ENCODE measurements at regions not wholly inside any gene's neighbourhood (a gene's known extent, or its start where the extent isn't known, plus 50 kb on each side); places are given as distances from the start of the nearest gene placed in this dataset.

DNA sequence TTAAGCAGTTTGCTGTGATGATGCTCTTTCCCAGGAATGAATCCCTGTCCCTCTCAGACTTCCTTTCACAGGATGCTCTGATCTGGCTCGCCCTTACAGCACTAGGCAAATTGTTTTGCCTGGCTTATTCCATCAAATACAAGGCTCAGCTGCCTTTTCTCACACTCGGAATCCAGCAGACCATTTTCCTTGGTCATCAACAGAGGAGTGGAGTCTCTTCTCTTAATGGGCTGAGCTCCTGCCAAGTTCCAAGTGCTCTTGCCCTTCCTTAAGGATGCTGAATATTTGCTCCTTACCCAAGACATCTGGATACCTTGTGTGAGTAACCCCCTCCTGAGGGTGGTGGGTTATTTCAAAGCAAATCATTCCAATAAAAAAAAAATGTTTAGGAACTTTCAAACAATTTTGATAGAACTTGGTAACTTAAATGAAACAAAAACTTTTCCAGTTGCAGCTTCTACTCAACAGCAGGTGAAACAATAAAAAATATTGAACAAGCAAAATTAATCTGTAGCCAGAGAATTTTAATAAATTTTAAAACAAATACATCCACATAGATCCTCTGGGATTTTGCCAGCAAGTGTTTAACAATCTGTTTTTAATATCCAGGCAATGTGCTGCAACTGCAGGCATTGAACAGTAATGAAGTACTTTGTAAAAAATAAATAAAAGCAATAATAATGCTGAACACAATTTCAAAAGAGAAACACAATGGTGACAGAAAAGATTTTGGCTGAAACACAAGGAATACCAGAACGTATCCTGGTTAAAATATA, 264.0 kb upstream of the FAR2 start:
- DNase-seq, result no peak

DNA sequence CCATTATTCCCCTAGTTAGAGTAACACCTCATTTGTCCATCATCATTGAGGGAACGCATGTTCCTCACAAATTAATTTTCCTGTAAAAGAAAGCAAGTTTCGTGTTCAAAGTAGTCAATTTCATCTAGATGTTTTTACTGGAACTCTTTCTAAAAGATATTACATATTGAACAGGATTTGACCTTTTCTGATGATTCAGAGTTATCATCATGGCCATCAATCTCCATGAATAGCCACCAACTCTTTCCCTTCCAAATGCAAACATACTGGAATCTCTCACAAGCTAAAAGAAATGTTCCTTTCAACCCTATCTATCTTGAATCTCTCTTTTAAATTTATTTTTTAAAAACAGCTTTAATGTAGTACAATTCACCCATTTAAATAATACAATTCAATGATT, 263.1 kb upstream of the FAR2 start:
- DNase-seq, result no peak

DNA sequence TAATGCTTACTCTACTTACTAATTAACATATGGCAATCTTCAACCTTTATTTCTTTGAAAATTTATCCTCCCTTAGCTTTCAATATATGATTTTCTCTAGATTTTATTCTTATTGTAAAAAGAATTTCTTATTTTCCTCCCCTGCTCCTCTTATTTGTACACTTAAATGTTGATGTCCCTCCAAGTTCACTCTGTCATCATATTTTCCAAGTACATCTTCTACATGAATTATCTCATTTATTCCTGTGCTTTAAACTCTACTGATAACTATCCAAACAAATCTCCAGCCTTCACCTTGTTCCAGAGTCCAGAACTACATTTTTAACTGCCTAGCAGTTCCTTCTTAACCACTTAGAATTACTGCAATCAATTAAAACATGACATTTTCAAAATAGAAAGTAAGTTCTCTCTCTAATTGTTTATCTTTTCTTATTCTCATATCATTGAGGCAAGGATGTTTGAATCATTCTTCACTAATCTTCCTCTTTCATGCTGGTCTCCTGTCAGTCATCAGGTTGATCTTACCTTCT, 261.6 kb upstream of the FAR2 start:
- DNase-seq, result no peak

DNA sequence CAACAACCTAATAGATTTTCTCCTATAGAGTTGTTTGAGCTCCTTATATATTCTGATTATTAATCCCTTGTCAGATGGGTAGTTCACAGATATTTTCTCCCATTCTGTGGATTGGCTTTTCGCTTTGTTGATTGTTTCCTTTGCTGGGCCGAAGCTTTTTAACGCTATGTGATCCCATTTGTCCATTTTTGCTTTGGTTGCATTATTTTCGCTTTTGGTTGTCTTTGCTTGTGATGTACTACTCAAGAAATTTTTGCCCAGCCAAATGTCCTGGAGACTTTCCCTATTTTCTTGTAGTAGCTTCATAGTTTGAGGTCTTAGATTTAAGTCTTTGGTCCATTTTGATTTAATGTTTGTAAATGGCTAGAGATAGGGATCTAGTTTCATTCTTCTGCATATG, 258.4 kb upstream of the FAR2 start:
- no peak for DNase-seq

DNA sequence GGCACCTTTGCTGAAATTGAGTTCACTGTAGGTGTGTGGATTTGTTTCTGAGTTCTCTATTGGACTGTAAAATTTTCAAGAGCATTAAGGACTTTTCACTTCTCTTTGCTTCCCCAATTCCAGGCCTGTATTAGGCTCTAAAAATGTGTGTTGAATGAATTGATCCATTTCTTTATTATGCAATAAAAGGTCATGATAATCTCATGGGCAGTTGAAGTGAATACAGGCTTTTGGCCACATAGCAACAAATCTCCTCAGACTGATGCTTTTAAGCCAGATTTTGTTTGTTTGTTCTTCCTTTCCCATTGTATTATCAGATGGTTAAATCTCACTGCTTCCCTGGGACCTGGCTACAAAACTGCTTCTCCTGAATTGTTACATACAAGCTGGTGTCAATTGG, 258.0 kb upstream of the FAR2 start:
- no peak for DNase-seq

DNA sequence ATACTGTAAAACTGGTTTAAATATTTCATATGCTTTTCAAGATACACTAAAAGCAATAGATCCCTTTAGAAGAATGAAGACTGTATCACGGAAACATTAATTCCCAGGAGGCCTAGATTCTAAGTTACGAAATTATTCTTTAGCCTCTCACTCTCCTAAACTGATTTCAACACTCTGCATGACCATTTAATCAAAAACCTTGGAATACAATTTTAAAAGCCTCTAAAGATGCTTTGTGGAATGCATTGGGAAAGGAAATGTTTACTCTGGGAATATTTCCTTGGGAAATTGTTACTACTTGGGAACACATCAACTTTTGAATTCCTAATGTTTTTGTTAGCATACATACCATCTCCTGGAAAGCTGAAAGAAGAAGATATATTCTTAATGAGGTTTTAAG, 255.7 kb upstream of the FAR2 start:
- no peak for DNase-seq

DNA sequence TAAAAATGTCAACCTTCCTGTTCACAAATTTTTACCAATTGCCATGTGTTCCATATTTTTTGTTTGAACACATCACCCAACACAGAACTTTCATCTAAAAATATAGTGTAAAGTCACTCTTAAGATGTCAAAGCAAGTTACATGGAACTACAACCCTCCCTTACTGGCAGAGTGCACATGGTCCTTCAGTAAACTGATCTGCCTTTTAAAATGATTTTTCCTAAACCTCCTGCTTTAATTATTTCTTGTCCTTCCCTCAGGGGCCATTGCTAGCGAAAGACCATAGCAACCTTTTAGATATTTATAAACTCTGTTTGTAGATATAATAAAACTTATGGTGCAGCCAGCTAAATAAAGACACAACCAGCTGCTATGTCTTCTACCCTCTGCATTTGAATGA, 255.2 kb upstream of the FAR2 start:
- DNase-seq, result no peak

DNA sequence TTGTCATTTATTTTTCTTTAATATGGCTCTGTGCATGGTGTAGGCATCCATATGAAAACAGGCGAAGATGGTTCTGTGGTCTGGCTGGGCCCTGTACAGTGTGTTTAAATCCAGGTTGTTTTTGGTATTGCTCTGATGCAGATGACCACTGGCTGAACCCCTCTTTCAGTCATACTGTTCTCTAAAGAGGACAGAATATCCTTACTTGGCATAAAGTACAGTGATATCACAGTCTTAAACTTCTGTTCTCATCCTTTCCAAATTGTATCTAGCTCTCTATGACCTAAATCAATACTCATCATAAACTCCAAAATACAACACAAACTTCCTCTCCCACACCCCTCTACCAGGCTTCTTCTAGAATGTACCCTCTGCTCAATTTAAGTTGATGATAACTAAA, 252.7 kb upstream of the FAR2 start:
- DNase-seq, result no peak

DNA sequence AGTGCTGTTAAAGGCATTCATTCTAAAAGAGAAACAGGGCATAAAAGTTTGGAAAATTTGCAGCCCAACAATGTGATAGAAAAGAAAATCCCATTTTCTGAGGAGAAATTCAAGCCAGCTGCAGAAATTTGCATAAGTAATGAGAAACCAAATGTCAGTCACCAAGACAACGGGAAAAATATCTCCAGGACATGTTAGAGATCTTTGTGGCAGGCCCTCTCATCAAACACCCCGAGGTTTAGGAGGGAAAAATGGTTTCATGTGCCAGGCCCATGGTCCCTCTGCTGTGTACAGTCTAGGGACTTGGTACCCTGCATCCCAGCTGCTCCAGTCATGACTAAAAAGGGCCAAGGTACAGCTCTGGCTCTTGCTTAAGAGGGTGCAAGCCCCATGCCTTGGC, 251.0 kb upstream of the FAR2 start:
- no peak for DNase-seq

DNA sequence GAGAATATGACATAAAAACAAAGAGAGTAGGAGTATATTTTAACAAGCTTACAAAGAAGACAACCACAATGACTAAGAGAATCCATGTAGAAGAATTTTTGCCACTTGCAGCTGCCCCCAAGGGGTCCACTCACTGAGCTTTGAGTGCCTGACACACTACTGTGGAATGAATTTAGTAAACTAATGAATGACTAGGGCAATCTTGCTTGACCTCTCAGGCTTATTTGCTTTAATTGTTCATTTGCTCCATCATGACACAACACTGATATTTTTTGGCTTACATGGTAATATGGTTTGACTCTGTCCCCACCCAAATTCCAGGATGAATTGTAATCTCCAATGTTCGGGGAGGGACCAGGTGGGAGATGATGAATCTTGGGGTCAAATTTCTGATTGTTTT, 249.1 kb upstream of the FAR2 start:
- no peak for DNase-seq

DNA sequence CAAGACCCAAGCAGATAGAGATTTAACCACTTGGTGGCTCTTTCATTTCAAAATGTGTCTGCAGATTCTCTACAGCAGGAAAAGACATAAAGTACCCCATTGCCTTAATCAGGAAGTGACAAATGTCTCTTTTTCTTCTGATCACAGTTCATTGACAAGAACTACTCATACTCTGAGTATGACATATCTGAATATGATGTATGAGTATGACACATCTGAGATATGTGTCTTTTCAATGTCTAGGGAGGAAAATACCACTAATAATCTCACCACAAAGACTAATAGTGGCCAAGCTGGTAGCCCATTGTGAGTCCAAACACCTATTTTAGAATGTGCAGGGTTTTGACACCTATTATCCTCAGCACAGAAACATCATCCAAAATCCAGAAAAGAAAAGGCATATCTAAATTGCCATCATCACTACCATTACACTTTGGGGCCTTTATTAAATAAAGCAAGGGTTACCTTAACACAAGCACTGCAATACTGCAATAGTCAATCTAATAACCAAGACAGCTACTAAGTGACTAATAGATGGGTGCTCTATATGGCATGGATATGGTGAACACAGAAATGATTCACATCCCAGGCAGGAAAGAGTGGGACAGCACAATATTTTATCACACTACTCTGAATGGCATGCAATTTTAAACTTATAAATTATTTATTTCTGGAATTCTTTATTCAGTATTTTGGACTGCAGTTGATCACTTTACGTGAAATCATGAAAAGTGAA, 243.7 kb upstream of the FAR2 start:
- DNase-seq, result no peak

DNA sequence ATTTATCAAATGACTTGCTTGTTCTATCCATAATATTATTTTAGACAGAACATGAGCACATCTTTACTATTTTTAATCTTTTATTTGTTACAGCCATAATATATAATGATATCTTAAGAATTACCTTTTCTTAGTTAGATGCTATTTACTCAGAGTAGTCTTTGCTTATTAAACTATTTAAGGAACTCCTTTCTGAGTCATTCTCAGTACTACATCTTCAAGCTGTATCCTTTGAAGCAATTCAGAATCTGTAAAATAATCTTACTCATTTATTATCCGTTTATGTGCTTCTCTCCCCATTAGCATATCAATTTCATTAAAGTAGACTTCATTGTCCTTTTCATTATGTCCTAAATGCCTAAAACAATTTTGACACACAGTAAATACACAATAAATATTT, 240.4 kb upstream of the FAR2 start:
- DNase-seq, result no peak

DNA sequence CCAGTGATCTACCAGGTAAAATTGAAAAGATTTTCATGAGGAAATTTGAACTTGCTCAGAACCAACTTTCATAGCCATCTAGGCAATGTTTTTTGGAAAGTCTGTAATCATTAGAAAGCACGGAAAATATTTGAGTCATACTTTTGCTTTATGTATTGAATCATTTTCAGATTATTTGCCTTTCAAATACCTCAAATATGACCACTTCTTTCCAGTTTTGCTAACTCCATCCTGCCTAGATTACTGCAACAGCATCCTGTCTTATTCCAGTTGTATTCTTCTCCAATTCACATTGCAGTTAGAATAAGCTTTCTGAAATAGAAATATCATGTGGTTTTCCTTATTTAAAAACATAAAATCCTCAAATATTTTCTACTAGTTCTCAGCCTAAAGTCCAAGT, 239.8 kb upstream of the FAR2 start:
- DNase-seq, result no peak

DNA sequence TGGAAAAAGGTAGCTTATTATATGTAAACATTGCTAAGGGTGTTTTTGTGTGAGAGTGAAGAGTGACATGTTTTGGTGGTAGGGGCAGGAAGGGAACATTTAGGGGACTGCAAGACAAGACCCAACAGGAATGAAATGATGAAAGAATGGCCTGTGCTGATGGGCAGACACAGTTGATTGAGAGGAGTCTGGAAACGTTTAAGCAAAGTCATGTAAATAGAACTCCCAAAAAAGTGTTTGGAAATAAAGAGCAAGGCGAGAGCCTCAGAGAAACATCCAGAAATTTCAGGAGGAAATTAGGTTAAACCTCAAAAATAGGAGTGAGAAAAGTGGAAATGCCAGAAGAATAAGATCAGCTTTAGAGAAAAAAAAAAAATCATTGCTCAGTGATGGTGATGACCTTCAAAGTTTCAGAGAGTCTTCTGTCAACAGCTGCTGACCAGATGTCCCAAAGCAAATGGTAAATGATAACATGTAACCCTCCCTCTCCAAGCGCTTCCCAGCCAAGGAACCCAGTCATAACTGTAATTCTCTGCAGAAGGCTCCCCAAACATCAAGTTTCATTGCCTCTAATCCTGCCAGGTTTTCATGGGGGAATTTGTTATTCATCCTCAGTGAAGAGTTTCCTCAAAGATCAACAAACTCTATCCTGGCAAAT, 223.2 kb upstream of the FAR2 start:
- no peak for DNase-seq

DNA sequence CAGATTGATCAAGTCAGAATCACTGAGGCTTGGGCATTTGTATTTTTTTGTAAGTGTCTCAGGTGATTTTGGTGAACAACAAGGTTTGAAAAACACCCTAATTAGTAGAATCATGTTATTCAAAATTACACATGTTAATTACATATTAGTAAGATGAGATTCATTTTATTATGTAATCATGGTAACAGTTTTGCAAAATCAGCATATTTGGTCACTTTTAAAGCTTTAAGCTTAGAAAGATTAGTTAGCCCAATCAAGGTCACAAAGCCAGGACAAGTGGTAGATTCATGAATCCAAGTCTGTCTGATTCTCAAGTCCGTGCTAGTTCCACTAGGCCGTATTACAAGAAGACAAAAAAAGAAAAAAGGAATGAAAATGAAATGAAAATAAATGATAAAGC, 218.4 kb upstream of the FAR2 start:
- DNase-seq, result no peak

DNA sequence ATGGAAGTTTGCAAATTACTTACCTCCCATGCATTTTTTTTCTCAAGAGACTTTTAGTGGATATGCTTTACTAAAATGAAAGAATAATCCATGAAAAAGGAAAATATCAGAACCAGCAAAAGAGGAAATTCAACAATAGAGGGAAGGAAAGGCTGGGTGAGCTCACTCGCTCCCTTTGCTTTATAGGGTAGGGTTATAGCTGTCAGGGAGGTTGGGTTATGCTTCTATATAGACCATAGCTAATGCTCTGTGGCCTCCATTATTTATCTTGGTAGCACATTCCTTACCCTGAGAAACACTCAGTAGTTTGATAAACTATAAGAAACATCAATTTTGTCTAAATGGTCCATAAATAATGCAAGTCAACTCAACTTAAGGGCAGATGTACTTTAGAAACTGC, 215.9 kb upstream of the FAR2 start:
- no peak for DNase-seq

DNA sequence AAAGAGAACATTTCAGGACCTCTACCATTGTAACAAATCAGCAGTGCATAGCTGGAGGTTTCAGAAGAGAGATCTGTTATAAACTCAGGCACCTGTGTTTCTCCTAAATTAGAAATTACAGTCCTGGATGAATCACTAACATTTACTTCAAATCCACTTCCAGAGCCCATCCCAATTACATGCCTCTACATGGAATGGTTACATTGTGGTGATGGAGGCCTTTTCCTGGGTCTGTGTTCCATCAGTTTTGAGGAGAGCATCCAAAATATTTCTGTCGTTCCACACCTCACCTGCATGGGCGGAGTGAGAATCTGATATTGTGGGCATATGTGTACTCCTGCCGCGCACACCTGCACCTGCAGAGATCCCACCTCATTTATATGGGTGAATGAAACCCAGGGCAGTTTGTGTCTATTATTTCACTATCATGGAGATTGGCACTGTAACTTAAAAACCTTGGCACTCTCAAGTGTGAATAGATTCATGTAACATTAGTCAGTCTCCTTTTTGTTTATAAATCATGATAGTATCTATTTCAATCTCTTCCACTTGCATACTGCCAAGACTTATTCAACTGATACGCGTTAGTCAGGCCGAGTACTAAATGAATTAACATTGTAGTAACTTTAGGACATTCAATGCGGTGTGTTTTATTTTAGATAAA, 215.1 kb upstream of the FAR2 start:
- no peak for DNase-seq

DNA sequence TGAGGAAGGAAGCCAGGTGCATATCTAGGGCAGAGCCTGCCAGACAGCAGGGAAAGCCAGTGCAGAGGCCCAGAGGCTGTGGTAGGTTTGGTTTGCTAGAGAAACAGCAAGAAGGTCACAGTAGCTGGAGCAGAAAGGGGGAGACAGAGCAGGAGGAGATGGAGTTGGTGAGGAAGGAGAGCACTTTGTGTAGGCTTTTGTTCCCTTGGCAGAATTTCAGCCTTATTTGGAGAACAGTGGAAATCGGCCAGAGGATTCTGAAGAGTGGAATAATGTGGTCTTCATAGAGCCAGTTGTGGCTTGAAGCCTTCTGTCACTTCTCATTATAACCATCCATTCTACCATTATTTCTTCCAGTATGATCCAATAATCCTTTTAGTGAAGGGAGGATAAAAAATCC, 212.9 kb upstream of the FAR2 start:
- no peak for DNase-seq

DNA sequence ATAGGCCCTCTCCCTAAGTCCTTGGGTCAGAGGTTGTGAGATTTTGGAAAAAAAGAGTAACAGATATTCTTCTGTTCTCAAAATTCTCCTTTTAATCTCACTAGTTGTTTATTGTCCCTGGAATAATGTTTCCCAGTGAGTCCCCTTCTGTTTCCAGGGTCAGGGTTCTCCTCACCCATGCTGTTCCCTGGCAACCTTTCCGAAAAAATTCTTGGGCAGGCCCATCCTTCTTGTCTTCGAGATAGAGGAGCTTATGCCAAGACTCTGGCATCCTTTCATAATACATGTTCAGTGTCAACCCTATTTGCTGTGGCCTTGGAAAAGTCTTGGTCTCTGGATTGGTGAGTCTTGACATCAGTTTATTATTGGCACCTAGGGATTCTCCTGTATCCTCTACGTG, 212.4 kb upstream of the FAR2 start:
- no peak for DNase-seq

DNA sequence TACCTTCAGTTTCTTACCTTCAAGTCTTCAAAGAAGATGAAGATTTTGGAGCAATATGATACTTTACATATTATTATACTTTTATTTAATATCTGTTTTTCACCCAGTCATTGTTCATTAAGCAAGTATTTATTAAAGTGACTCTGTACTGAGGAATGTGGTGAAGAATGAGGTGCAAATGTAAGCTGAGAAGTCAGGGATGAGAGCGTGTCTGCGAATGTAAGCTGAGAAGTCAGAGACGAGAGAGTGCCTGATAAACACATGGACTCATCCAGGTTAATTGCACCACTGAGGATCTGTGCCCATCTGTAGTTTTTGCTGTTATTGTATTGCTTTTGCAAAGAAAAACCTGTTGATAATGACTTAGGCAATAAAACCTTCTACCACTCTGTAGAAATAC, 211.9 kb upstream of the FAR2 start:
- DNase-seq, result no peak

DNA sequence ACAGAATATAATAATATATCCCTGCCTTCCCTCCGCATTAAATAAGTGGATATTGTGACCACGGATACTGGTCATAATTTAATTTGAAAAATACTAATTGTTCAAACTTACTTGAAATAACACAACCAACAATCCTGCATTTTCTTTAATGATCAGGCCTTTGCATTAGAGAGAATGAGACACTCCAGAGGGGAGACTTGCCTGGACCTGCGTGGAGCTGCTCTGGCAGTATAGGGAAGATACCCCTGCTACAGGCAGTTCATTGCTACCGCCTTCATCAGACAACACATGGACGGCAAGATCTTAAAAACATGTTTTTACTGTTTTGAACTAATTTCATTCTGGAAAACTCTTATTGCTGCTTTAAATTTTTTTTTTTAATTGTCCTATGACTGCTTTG, 211.0 kb upstream of the FAR2 start:
- DNase-seq, result no peak

DNA sequence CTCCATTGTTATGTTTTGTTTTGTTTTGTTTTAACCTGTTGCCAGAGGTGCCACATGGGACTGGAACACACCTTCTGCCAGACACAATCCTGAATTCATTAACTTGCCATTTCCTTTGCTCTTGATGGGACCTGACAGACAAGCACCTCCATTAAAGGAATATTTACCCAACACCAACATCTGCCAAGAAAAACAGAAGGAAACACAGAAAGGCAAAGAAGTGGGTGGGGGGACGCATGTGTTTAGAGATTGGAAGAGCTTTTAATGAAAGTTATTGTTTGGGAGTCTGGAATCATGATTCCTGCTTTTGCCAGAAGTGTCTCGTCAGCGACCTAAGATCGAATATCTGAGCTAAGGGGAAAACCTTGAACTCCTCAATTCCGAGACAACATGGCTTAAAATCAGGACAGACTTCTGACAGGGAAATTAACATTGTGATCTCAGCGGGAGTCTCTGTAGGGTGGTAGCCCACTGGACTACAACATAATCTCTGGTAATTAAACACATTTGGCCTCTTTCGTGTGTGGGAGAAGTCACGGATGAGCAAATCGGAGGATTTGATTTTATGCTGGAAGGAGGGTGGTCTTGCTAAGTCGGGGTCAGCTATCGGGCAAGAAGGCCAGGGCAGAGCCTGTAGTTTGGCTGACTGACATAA, 210.4 kb upstream of the FAR2 start:
- no peak for DNase-seq

DNA sequence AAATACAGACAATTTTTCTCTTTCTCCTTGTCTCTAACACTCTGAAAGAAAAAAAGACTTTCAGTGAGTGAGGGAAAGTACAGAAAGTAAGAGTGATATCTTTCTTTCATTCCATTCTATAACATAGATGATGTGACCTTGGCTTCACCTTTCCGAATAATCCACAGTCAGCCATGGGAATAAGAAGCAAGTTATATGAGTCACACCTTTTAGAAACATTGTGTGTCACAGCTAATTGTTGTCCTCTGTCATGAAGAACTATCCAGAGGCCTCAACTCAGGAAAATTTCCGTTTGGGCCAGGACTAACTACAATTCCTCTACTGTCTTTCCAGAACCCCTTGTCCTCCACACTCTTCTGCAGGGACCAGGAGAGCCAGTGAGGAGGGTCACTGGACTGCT, 209.7 kb upstream of the FAR2 start:
- DNase-seq, result no peak
